K562 (cell line): ENCODE measurements at regions not wholly inside any gene's neighbourhood (a gene's known extent, or its start where the extent isn't known, plus 50 kb on each side); places are given as distances from the start of the nearest gene placed in this dataset.

Source experiments
- ATAC-seq: fragments of 200-7000 bp; cut with Tn5 transposase; 3 replicates; pipeline ENCODE4 v1.9.1; 2020; ENCODE audit warnings: moderate library complexity
- BruUV-seq: library from RNA; stranded (reverse); fragments of 400-500 nt; replicated peaks from 2 replicates; lab custom pipeline; 2021; lab: Mats Ljungman, UMichigan
- CTCF ChIA-PET: fragments of 300-600 bp; formaldehyde crosslinking; extraction: SDS; loops from one replicate; lab custom pipeline; 2021; ENCODE audit warnings: low intra/inter-chr PET ratio; lab: Yijun Ruan, JAX
- POLR2A ChIA-PET: fragments of 300-600, 350-650 bp; sonication (Branson Sonifier 250); formaldehyde crosslinking; extraction: SDS; loops from one replicate; lab custom pipeline; 2021; ENCODE audit warnings: antibody characterized with exemption, inconsistent platforms; lab: Yijun Ruan, JAX
- DNase-seq, 4 experiments: peaks; one replicate each; pipeline versions ENCODE4 v3.0.0 to v3.0.0-alpha.2; 2011 to 2018; ENCODE audit warnings: low spot score in 3 of 4, mixed read lengths in 3 of 4; ENCODE audit errors: extremely low read depth in 1 of 4
- FAIRE-seq: peaks from 2 replicates; lab custom pipeline; 2011; peaks lifted over from hg19 to GRCh38; lab: Jason Lieb, UNC
- H2AFZ ChIP-seq: 2 replicates; pipeline ENCODE4 v1.6.0; 2011; ENCODE audit warnings: low read depth, low read length, control low read depth, inconsistent platforms
- H3K27ac ChIP-seq: fragments of 200-600 bp; 3 replicates; pipeline ENCODE4 v1.8.0; 2011; ENCODE audit warnings: low read depth, mild to moderate bottlenecking, control low read depth, inconsistent platforms, low read length, moderate library complexity, mixed read lengths; ENCODE audit errors: extremely low read depth
- H3K27me3 ChIP-seq, 2 experiments: fragments of 300-600 bp in 1 of 2; 2 replicates in 1 of 2; 3 replicates in 1 of 2; pipeline versions ENCODE4 v1.6.0 to v1.8.0; 2011; ENCODE audit warnings: inconsistent platforms in 2 of 2, low read length in 2 of 2, mild to moderate bottlenecking in 1 of 2, mixed read lengths in 1 of 2, moderate library complexity in 1 of 2; ENCODE audit not compliant: control insufficient read depth in 2 of 2, insufficient read depth in 2 of 2
- H3K36me3 ChIP-seq: fragments of 300-600 bp; 3 replicates; pipeline ENCODE4 v1.8.0; 2011; ENCODE audit warnings: mild to moderate bottlenecking, low read length, inconsistent platforms; ENCODE audit not compliant: control insufficient read depth, insufficient read depth
- H3K4me1 ChIP-seq, 2 experiments: fragments of 200-600 bp in 1 of 2; replicated peaks in 1 of 2; 2 replicates in 1 of 2; 3 replicates in 1 of 2; pipeline versions ENCODE4 v1.5.1 to v1.8.0; 2011; ENCODE audit warnings: inconsistent platforms in 2 of 2, low read length in 2 of 2, mild to moderate bottlenecking in 1 of 2, mixed read lengths in 1 of 2, moderate library complexity in 1 of 2; ENCODE audit not compliant: control insufficient read depth in 2 of 2, insufficient read depth in 2 of 2
- H3K4me2 ChIP-seq: 2 replicates; pipeline ENCODE4 v1.6.1; 2011; ENCODE audit warnings: low read length, control low read depth, inconsistent platforms, mixed read lengths; ENCODE audit not compliant: insufficient read depth
- H3K4me3 ChIP-seq: fragments of 200-600 bp; sonication (generic), shearing (Covaris generic); 2 replicates; pipeline ENCODE4 v1.5.1; 2016; ENCODE audit warnings: control low read depth, inconsistent platforms
- H3K79me2 ChIP-seq: fragments of 200-600 bp; 3 replicates; pipeline ENCODE4 v1.8.0; 2011; ENCODE audit warnings: low read length, inconsistent platforms; ENCODE audit not compliant: control insufficient read depth, insufficient read depth
- H3K9ac ChIP-seq, 2 experiments: 2 replicates each; pipeline versions ENCODE4 v1.6.0 to v1.6.1; 2011; ENCODE audit warnings: low read depth in 2 of 2, low read length in 2 of 2, control low read depth in 1 of 2, inconsistent platforms in 1 of 2, mild to moderate bottlenecking in 1 of 2, mixed read lengths in 1 of 2; ENCODE audit not compliant: insufficient read depth in 1 of 2
- H3K9me1 ChIP-seq: one replicate; pipeline ENCODE4 v1.6.0; 2011; ENCODE audit warnings: inconsistent platforms, mild to moderate bottlenecking, low read length, moderate library complexity; ENCODE audit not compliant: control insufficient read depth, insufficient read depth
- H3K9me3 ChIP-seq: replicated peaks from 2 replicates; pipeline ENCODE4 v1.5.1; 2011; ENCODE audit warnings: low read depth, low read length, inconsistent platforms; ENCODE audit not compliant: control insufficient read depth, insufficient read depth
- H4K20me1 ChIP-seq: replicated peaks from 2 replicates; pipeline ENCODE4 v1.6.1; 2011; ENCODE audit warnings: low read length, inconsistent platforms, mixed read lengths; ENCODE audit not compliant: control insufficient read depth, insufficient read depth
- ARID1B ChIP-seq: fragments of 450-650 bp; IDR thresholded peaks from 2 replicates; pipeline ENCODE4 v1.6.1; 2016; ENCODE audit warnings: antibody characterized with exemption, mild to moderate bottlenecking, inconsistent platforms
- BCLAF1 ChIP-seq, 2 experiments: fragments of 450-650 bp in 1 of 2; IDR thresholded peaks; 2 replicates each; pipeline ENCODE4 v1.6.1; 2011 to 2017; ENCODE audit warnings: low read depth in 2 of 2, antibody characterized with exemption in 1 of 2, borderline replicate concordance in 1 of 2, low read length in 1 of 2, mild to moderate bottlenecking in 1 of 2, mixed read lengths in 1 of 2; ENCODE audit not compliant: control insufficient read depth in 1 of 2
- BRD9 ChIP-seq: fragments of 450-650 bp; IDR thresholded peaks from 2 replicates; pipeline ENCODE4 v1.6.1; 2018; ENCODE audit warnings: low read depth; ENCODE audit not compliant: partially characterized antibody
- MAFG ChIP-seq: fragments of 450-650 bp; conservative IDR thresholded peaks from 2 replicates; pipeline ENCODE4 v1.6.1; 2016; ENCODE audit warnings: missing genetic modification characterization, missing compliant biosample characterization
- MCM5 ChIP-seq: fragments of 450-650 bp; IDR thresholded peaks from 2 replicates; pipeline ENCODE4 v1.6.1; 2016; ENCODE audit warnings: low read depth
- SMARCE1 ChIP-seq: fragments of 450-650 bp; IDR thresholded peaks from 2 replicates; pipeline ENCODE4 v1.7.1; 2016; ENCODE audit warnings: mild to moderate bottlenecking
- SNAPC5 ChIP-seq: fragments of 250-450 bp; sonication (Bioruptor Pico); IDR thresholded peaks from 2 replicates; pipeline ENCODE4 v1.8.0; 2021; ENCODE audit warnings: moderate library complexity, mild to moderate bottlenecking, inconsistent platforms
- SUPT5H ChIP-seq: fragments of 450-650 bp; IDR thresholded peaks from 2 replicates; pipeline ENCODE4 v1.6.1; 2016
- ZFPM2 ChIP-seq: fragments of 250-450 bp; sonication (Bioruptor Pico); IDR thresholded peaks from 2 replicates; pipeline ENCODE4 v1.5.1; 2022; ENCODE audit warnings: mild to moderate bottlenecking
- ZNF316 ChIP-seq: fragments of 450-650 bp; IDR thresholded peaks from 2 replicates; pipeline ENCODE4 v1.6.1; 2016
- ZNF354B ChIP-seq: fragments of 250-450 bp; sonication (Bioruptor Pico); IDR thresholded peaks from 2 replicates; pipeline ENCODE4 v1.4.0; 2020
- ZNF639 ChIP-seq, 2 experiments: fragments of 200-800 bp in 1 of 2; sonication (Bioruptor generic) in 1 of 2; sonication (generic) in 1 of 2; formaldehyde crosslinking in 1 of 2; IDR thresholded peaks in 1 of 2; conservative IDR thresholded peaks in 1 of 2; 2 replicates each; pipeline versions ENCODE4 v1.5.0 to v1.6.1; 2016 to 2020; ENCODE audit warnings: missing compliant biosample characterization in 1 of 2, missing genetic modification characterization in 1 of 2, missing genetic modification reagents in 1 of 2
- WGBS: fragments of 100-300 bp; shearing (Covaris generic); methylation state at CpG from one replicate; pipeline ENCODE4 v1.1.6; 2016; ENCODE audit warnings: low coverage, mixed read lengths; ENCODE audit not compliant: insufficient coverage; ENCODE audit errors: missing lambda C conversion rate; 5-methylcytosine and 5-hydroxymethylcytosine counted together
- in situ Hi-C: fragments of 300-500 bp; cut with MboI; formaldehyde crosslinking; loops from 4 replicates; pipeline ENCODE4 v1.15.0; 2018; ENCODE audit warnings: inconsistent platforms, mixed read lengths
- intact Hi-C: fragments of 100-400 bp; cut with micrococcal nuclease; formaldehyde crosslinking; loops from 2 replicates; pipeline ENCODE4 v1.14.2; 2022

- intact Hi-C loops = no loop called here
- in situ Hi-C loops = no loop called here
- ChIA-PET POLR2A (no interaction called here), CTCF (no interaction called here)
- Histone ChIP-seq H3K4me3 (no peak overlapping the region), H4K20me1 (no peaks in the 10 kb centered on the region), H3K9me1 (no peaks in the 10 kb centered on the region), H3K4me2 (no peak overlapping the region), H3K27ac (no peak overlapping the region), H3K9ac (no peak overlapping the region), H3K9me3 (no peaks in the 10 kb centered on the region), H2AFZ (no peak overlapping the region), H3K4me1 (no peaks in the 10 kb centered on the region), H3K27me3 (peaks cover 0 to 3% of the 10 kb centered on the region in 2 experiments; a peak in 2 of 5 replicates), H3K36me3 (no peaks in the 10 kb centered on the region), H3K79me2 (no peaks in the 10 kb centered on the region)
- WGBS = 2% methylated on average over 8 of the region's 8 CpGs
- no peak for DNase-seq
- FAIRE-seq = no peak
- ATAC-seq = no peak
- TF ChIP-seq ZNF354B (CRISPR knock-in tag) (no peak), SMARCE1 (no peak), ZFPM2 (no peak), MAFG (0 out of 2 replicates have a peak, but pooled peaks have one; percentile 29), SNAPC5 (no peak), MCM5 (no peak), ZNF316 (peak; percentile 81)
- BruUV-seq = no TSS peak
Measured at GRCh38 chr4:53734182-53734581, 142.9 kb upstream of the LNX1 start.

GRCh38 chr4:53732661-53733060 is 141.4 kb upstream of the LNX1 start:
- intact Hi-C loops (no loop called here), in situ Hi-C loops (no loop called here)
- H3K79me2 ChIP-seq = no peaks in the 10 kb centered on the region
- no peaks in the 10 kb centered on the region for H3K9me3 ChIP-seq
- H2AFZ ChIP-seq = no peak overlapping the region
- no peak for ATAC-seq
- FAIRE-seq = no peak
- 0% methylated on average over 1 of the region's 1 CpG for WGBS
- H3K4me1 ChIP-seq = no peaks in the 10 kb centered on the region
- H3K4me3 ChIP-seq = no peak overlapping the region
- no peak overlapping the region for H3K27ac ChIP-seq
- no peaks in the 10 kb centered on the region for H4K20me1 ChIP-seq
- no peaks in the 10 kb centered on the region for H3K9me1 ChIP-seq
- H3K36me3 ChIP-seq = no peaks in the 10 kb centered on the region
- CTCF ChIA-PET = no interaction called here
- DNase-seq = no peak
- no TSS peak for BruUV-seq
- peaks cover 0 to 3% of the 10 kb centered on the region in 2 experiments; a peak in 2 of 5 replicates for H3K27me3 ChIP-seq
- POLR2A ChIA-PET = no interaction called here
- no peak overlapping the region for H3K9ac ChIP-seq
- H3K4me2 ChIP-seq = no peak overlapping the region
- TF ChIP-seq BRD9 (no peak), BCLAF1 (IDR thresholded peaks at IDR 0.05; ENCODE audit: borderline replicate concordance in 1 of 2, control insufficient read depth in 1 of 2, low read depth in 2 of 2, low read length in 1 of 2) (no peak), SUPT5H (no peak), ZNF639 (CRISPR knock-in tag; conservative IDR thresholded peaks at IDR 0.05 in 1 of 2, IDR thresholded peaks at IDR 0.05 in 1 of 2) (no peak), ARID1B (no peak)
